ENCODE measurements at regions not wholly inside any gene's neighbourhood (a gene's known extent, or its start where the extent isn't known, plus 50 kb on each side); places are given as distances from the start of the nearest gene placed in this dataset.

- Histone ChIP-seq H4K20me1 (replicated peaks; ENCODE audit: control insufficient read depth, extremely low read depth, insufficient read depth, low read length) (no peaks in the 10 kb centered on the region), H3K4me3 (replicated peaks in 1 of 3; ENCODE audit: insufficient read depth in 1 of 3, low read depth in 1 of 3, low read length in 3 of 3) (no peak overlapping the region), H3K36me3 (ENCODE audit: control insufficient read depth in 2 of 2, extremely low read depth in 1 of 2, insufficient read depth in 2 of 2, low read length in 2 of 2) (no peaks in the 10 kb centered on the region), H3K27ac (ENCODE audit: insufficient read depth, low read depth, low read length) (no peak overlapping the region), H3K4me1 (ENCODE audit: control insufficient read depth, extremely low read depth, insufficient read depth, low read length) (no peaks in the 10 kb centered on the region), H3K27me3 (ENCODE audit: control insufficient read depth in 2 of 2, insufficient read depth in 2 of 2, low read length in 2 of 2) (no peaks in the 10 kb centered on the region), H3K9me3 (replicated peaks; ENCODE audit: control insufficient read depth, insufficient read depth, low read length) (no peaks in the 10 kb centered on the region), H3K4me2 (ENCODE audit: insufficient read depth, low read length) (no peak overlapping the region), H3K9me1 (replicated peaks; ENCODE audit: control insufficient read depth, extremely low read depth, insufficient read depth, low read length) (no peaks in the 10 kb centered on the region), H3K79me2 (ENCODE audit: control insufficient read depth, insufficient read depth, low read length) (no peaks in the 10 kb centered on the region), H2AFZ (ENCODE audit: low read depth, low read length) (no peak overlapping the region), H3K9ac (replicated peaks; ENCODE audit: extremely low read depth, insufficient read depth, low read length) (no peak overlapping the region)
- FAIRE-seq, result no peak
- intact Hi-C loops (cut with micrococcal nuclease) (no loop called here), dilution Hi-C loops (cut with MboI; ENCODE audit: extremely low pct_ligation_motif_present, low sequenced_read_pairs) (no loop called here)
- TF ChIP-seq GATA2 (IDR thresholded peaks at IDR 0.05; ENCODE audit: insufficient read depth, insufficient read length, low read depth, low read length) (no peak), MYC (IDR thresholded peaks at IDR 0.05; ENCODE audit: low read depth, low read length) (no peak), JUN (IDR thresholded peaks at IDR 0.05; ENCODE audit: borderline replicate concordance, insufficient read depth, insufficient read length, low read depth) (no peak), POLR2A (IDR thresholded peaks at IDR 0.05; ENCODE audit: low read depth, low read length) (no peak), EZH2 (IDR thresholded peaks at IDR 0.05; ENCODE audit: borderline replicate concordance, low read depth, low read length, severe bottlenecking) (no peak), FOS (IDR thresholded peaks at IDR 0.05; ENCODE audit: borderline replicate concordance, insufficient read depth, low read length) (no peak), POLR2AphosphoS5 (IDR thresholded peaks at IDR 0.05; ENCODE audit: insufficient read depth, low read depth, low read length) (no peak)
- TF ChIP-seq, protein P1, sequence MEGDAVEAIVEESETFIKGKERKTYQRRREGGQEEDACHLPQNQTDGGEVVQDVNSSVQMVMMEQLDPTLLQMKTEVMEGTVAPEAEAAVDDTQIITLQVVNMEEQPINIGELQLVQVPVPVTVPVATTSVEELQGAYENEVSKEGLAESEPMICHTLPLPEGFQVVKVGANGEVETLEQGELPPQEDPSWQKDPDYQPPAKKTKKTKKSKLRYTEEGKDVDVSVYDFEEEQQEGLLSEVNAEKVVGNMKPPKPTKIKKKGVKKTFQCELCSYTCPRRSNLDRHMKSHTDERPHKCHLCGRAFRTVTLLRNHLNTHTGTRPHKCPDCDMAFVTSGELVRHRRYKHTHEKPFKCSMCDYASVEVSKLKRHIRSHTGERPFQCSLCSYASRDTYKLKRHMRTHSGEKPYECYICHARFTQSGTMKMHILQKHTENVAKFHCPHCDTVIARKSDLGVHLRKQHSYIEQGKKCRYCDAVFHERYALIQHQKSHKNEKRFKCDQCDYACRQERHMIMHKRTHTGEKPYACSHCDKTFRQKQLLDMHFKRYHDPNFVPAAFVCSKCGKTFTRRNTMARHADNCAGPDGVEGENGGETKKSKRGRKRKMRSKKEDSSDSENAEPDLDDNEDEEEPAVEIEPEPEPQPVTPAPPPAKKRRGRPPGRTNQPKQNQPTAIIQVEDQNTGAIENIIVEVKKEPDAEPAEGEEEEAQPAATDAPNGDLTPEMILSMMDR (IDR thresholded peaks at IDR 0.05; ENCODE audit: extremely low read depth in 1 of 2, insufficient read depth in 1 of 2, low read depth in 1 of 2, low read length in 2 of 2), result no peak
- TF ChIP-seq, protein P2, sequence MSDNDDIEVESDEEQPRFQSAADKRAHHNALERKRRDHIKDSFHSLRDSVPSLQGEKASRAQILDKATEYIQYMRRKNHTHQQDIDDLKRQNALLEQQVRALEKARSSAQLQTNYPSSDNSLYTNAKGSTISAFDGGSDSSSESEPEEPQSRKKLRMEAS (IDR thresholded peaks at IDR 0.05; ENCODE audit: insufficient read depth, insufficient read length), result no peak
- BruUV-seq (replicated peaks), result no TSS peak
- CTCF ChIA-PET, result no interaction called here
- POLR2A ChIA-PET, result no interaction called here
- no peak for DNase-seq (ENCODE audit: low read depth, low spot score)
Measured at GRCh38 chr4:75340561-75340960, 173.6 kb downstream of the RCHY1 start.

Measured in endothelial cell of umbilical vein (primary cell).